Esophagus muscularis mucosa (tissue), 4 donors: ENCODE measurements at regions not wholly inside any gene's neighbourhood (a gene's known extent, or its start where the extent isn't known, plus 50 kb on each side); places are given as distances from the start of the nearest gene placed in this dataset.

ENCODE experiments used
- EP300 ChIP-seq: sonication (generic); formaldehyde crosslinking; IDR thresholded peaks from one replicate; pipeline ENCODE4 v1.6.1; 2017; ENCODE audit warnings: antibody characterized with exemption
- POLR2A ChIP-seq: fragments of 450-650 bp; IDR thresholded peaks from one replicate; pipeline ENCODE4 v1.6.1; 2017; ENCODE audit warnings: antibody characterized with exemption, moderate library complexity, mild to moderate bottlenecking, low read depth
- POLR2AphosphoS5 ChIP-seq, 2 donors: sonication (generic); formaldehyde crosslinking; IDR thresholded peaks; one replicate each; pipeline ENCODE4 v1.6.1; 2017; ENCODE audit warnings: antibody characterized with exemption in 2 of 2
- TF ChIP-seq, protein P1 (sequence below), 3 experiments: fragments of 200-600 bp in 2 of 3; fragments of 450-650 bp in 1 of 3; sonication (generic) in 2 of 3; IDR thresholded peaks; one replicate each; pipeline ENCODE4 v1.5.1; 2017 to 2019; ENCODE audit warnings: antibody characterized with exemption in 3 of 3, mild to moderate bottlenecking in 2 of 3, moderate library complexity in 1 of 3

GRCh38 chr1:93746021-93746812 is 64.6 kb upstream of the BCAR3 start:
- TF ChIP-seq, protein P1, sequence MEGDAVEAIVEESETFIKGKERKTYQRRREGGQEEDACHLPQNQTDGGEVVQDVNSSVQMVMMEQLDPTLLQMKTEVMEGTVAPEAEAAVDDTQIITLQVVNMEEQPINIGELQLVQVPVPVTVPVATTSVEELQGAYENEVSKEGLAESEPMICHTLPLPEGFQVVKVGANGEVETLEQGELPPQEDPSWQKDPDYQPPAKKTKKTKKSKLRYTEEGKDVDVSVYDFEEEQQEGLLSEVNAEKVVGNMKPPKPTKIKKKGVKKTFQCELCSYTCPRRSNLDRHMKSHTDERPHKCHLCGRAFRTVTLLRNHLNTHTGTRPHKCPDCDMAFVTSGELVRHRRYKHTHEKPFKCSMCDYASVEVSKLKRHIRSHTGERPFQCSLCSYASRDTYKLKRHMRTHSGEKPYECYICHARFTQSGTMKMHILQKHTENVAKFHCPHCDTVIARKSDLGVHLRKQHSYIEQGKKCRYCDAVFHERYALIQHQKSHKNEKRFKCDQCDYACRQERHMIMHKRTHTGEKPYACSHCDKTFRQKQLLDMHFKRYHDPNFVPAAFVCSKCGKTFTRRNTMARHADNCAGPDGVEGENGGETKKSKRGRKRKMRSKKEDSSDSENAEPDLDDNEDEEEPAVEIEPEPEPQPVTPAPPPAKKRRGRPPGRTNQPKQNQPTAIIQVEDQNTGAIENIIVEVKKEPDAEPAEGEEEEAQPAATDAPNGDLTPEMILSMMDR (IDR thresholded peaks at IDR 0.05) = no peak
- TF ChIP-seq EP300 (no peak), POLR2AphosphoS5 (IDR thresholded peaks at IDR 0.05) (no peak), POLR2A (no peak)
